Non-pigmented ciliary epithelial cell (primary cell): ENCODE measurements at regions not wholly inside any gene's neighbourhood (a gene's known extent, or its start where the extent isn't known, plus 50 kb on each side); places are given as distances from the start of the nearest gene placed in this dataset.

Source experiments
- DNase-seq: peaks from one replicate; pipeline ENCODE4 v3.0.0-alpha.2; 2010; ENCODE audit warnings: low read depth

- no peak for DNase-seq
These were observed 301.0 kb downstream of the DOCK8 start for GRCh38 chr9:515665-516064.

- DNase-seq: no peak
These were observed 303.3 kb downstream of the DOCK8 start for GRCh38 chr9:517993-518392.

- DNase-seq: no peak
These were observed 303.9 kb downstream of the DOCK8 start for GRCh38 chr9:518540-518939.

GRCh38 chr9:519579-519978 is 304.9 kb downstream of the DOCK8 start:
- DNase-seq: no peak

- no peak for DNase-seq
These were observed 305.6 kb downstream of the DOCK8 start for GRCh38 chr9:520302-520701.

GRCh38 chr9:522190-522589 is 307.5 kb downstream of the DOCK8 start:
- no peak for DNase-seq

GRCh38 chr9:522658-523057 is 308.0 kb downstream of the DOCK8 start:
- DNase-seq: no peak

- DNase-seq: no peak
These were observed 308.8 kb downstream of the DOCK8 start for GRCh38 chr9:523444-523843.

GRCh38 chr9:524008-524407 is 309.3 kb downstream of the DOCK8 start:
- no peak for DNase-seq

GRCh38 chr9:526904-527591 is 312.4 kb downstream of the DOCK8 start:
- no peak for DNase-seq

GRCh38 chr9:529731-530130 is 311.8 kb upstream of the DMRT1 start:
- DNase-seq: no peak

- DNase-seq: no peak
These were observed 310.8 kb upstream of the DMRT1 start for GRCh38 chr9:530681-531080.

GRCh38 chr9:532707-533106 is 308.8 kb upstream of the DMRT1 start:
- no peak for DNase-seq

GRCh38 chr9:534886-535285 is 306.6 kb upstream of the DMRT1 start:
- DNase-seq: no peak

- DNase-seq: no peak
These were observed 306.1 kb upstream of the DMRT1 start for GRCh38 chr9:535356-535755.

- DNase-seq: no peak
These were observed 304.6 kb upstream of the DMRT1 start for GRCh38 chr9:536597-537511.

GRCh38 chr9:543478-543877 is 298.0 kb upstream of the DMRT1 start:
- no peak for DNase-seq

GRCh38 chr9:545480-545879 is 296.0 kb upstream of the DMRT1 start:
- no peak for DNase-seq

GRCh38 chr9:546235-546634 is 295.3 kb upstream of the DMRT1 start:
- no peak for DNase-seq

GRCh38 chr9:546797-547223 is 294.7 kb upstream of the DMRT1 start:
- no peak for DNase-seq

GRCh38 chr9:547314-547713 is 294.2 kb upstream of the DMRT1 start:
- no peak for DNase-seq

- DNase-seq: no peak
These were observed 292.0 kb upstream of the DMRT1 start for GRCh38 chr9:549455-549997.

GRCh38 chr9:550333-550732 is 291.2 kb upstream of the DMRT1 start:
- no peak for DNase-seq
